M059J (cell line): ENCODE measurements at regions not wholly inside any gene's neighbourhood (a gene's known extent, or its start where the extent isn't known, plus 50 kb on each side); places are given as distances from the start of the nearest gene placed in this dataset.
"Not testable (repeated sequence)": the region's sequence is repeated elsewhere in the genome, so short reads cannot be mapped to it uniquely, and the experiment has no call there.

Source experiments
- DNase-seq: peaks from one replicate; pipeline ENCODE4 v3.0.0-alpha.2; 2012; ENCODE audit warnings: low read depth

DNA sequence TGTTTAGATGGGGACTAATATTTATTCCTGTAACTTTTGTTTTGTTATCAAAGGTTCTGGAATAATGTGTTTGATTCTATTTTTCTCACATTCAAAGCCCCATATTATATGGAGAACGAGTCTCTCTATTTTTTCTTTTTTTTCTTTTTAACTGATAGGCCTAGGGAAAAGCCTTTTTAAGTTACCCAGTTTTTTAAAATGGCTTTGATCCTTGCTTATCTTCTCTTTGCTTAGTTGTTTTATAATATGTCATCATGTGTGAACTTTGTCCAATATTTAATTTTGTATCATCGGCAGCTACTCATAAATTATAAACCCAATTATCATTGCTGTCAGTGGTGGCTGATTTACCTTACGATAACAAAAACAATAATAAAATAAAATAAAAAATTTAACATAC is 610.3 kb upstream of the BCHE start:
- DNase-seq, result no peak

DNA sequence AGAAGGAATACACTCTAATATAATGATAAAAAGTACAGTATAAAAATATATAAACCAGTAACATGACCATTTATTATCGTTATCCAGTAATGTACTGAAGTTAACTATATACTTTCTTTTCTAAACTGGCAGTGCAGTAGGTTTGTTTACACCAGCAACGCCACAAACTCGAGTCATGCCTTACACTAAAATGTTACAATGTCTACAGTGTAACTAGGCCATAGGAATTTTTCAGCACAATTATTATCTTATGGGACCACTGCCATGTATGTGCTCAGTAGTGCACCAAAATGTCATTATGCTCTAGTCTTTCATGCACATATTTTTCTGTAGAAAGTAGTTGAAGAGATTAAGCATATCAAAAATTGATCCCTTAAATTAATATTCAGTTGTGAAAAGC is 609.8 kb upstream of the BCHE start:
- peak; percentile 28 for DNase-seq

DNA sequence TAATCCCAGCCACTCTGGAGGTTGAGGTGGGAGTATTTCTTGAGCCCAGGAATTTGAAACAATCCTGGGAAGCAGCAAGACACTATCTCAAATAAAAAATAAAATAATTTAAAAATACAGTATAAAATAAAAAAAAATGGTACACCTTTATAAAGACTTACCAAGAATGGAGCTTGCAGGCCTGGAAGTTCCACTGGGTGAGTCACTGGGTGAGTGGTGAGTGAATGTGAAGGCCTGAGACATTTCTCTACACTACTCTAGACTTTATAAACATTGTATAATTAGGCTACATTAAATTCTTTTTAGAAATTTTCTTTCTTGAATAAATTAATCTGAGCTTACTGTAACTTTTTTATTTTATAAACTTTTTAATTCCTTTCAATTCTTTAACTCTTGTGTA is 609.1 kb upstream of the BCHE start:
- DNase-seq, result peak; percentile 71

DNA sequence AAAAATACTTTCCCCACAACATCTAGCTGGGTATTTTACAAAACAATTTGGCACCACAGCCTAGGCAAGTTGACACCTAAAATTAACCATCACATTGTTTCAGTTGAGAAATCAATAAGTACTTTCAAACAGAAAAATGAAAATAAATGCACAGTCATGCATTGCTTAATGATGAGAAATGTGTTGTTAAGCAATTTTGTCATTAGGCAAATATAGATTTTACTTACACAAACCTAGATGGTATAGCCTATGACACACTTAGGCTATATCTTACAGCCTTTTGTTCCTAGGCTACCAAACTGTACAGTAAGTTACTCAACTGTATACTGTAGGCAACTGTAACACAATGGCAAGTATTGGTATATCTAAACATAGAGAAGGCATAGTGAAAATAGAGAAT is 608.6 kb upstream of the BCHE start:
- DNase-seq, result no peak

DNA sequence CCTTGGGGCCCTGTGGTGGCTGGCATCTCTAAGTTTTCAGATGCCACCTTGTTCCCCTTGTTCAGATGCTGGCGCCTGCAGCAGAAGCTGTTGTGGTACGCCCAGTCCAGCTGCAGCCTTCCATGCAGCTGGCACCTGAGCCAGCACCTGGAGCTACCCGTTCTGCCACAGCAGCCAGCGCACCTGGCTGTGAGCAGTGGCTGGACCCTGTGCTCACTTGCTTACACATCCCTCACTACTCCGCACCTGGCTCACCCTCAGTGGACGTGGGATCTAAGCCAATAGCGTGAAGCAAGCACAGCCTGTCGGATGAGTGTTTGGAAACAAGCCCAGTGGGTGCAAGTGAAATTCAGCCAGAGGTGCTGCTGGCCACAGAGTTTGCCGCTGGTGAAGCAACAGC is 607.5 kb upstream of the BCHE start:
- DNase-seq, result peak; percentile 30

DNA sequence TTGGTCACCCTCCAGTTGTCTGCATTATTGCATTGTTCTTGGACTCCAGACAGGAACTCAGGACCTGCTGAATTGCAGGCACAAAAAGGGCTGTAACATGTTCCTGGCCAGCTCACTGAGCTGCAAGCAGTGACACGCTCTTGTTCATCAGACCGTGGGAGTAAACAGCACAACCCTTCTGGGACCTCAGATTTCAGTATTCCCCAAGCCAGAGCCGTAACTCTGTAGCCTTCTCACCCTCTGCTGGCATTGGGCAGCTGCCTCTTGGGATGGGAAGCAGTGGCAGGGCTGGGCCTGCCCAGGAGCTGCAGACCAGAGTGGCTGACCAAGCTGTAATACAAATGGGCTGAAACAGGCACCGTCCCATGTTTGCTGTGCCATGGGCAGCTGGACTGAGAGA is 607.1 kb upstream of the BCHE start:
- DNase-seq, result peak; percentile 23

DNA sequence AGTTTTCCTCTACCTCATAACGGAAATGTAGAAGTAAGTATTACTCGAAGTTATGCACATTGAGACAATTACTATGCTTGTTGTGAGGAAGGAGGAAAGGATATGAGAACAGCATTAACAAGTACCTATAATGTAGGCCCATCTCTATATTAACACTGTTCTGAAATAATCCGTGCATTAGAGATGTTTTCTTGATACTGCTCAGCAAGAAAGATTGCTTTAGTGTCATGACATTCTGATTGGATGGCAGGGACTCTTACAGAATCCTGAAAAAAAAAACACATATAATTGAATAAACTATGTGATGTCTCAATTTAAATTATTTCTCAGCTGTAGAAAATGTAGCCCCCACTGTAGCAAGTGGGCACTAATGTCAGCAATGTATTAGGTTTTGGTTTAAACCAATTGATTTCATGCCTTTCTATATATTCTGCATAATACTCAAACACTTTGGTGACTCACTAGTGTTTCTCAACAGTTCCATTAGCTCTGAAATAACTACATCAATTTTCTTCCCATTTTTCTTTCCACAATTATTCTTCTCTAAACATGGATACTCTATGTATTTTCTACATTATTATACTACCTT is 598.3 kb upstream of the BCHE start:
- DNase-seq, result no peak

DNA sequence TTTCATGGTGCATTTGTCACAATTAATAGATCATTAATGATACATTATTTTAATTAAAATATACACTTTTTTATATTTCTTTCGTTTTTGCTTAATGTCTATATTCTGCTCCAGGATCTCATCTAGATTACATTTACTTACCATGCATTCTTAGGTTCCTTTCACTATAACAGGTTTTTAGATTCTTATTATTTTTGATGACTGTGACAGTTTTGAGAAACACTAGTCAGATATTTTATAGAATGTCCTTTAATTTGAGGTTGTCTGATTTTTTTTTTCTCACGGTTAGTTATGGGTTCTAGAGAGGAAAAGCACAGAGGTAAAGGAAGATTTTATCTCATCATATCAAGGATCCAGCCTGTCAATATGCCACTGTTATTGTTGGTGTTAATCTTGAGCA is 595.8 kb upstream of the BCHE start:
- DNase-seq, result no peak

DNA sequence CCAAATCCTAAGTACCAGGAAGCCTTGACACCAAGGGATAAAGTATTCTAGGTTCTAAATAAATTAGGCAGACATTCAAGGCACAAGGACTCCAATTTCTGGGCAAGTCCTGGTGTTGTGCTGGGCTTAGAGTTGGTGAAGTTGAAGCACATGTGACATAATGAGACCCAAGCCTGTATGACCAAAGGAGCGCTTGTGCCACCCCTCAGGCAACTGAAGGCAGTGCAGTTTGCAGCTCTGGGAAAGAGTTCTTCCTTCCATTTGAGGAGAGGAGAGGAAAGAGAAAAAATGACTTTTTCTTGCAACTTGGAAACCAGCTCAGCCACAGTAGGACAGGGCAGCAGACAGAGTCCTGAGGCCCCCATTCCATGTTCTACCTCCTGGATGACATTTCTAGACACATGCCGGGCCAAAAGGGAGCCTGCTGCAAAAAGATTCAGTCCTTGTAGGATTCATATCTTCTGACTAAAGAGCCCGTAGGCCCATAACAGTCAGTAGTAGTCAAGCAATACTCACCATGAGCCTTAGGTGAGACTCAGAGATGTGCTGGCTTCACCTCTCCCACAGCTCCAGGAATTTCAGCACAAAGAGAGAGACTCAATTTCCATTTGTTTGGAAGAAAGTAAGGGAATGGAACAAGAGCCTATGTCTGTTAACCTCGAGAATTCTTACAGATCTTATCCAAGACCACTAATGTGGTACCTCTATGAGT is 588.8 kb upstream of the BCHE start:
- no peak for DNase-seq

DNA sequence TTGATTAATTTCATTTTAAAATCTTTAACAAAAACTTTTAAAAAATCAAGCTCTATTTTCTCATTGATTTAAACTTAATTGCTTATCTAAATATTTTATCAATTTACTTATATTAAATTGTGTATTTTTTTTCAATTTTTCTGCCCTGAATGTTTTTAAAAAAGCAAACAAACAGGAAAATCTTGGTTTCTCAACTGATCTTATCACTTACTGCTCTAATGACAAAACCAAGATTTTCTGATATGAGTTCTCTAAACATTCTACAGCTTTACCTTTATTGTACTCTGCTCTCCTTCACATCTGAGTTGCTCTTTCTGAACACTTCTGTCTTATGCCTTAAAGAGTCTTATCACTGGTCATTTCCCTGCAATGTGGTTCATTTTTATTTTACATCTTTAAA is 587.8 kb upstream of the BCHE start:
- DNase-seq, result no peak

DNA sequence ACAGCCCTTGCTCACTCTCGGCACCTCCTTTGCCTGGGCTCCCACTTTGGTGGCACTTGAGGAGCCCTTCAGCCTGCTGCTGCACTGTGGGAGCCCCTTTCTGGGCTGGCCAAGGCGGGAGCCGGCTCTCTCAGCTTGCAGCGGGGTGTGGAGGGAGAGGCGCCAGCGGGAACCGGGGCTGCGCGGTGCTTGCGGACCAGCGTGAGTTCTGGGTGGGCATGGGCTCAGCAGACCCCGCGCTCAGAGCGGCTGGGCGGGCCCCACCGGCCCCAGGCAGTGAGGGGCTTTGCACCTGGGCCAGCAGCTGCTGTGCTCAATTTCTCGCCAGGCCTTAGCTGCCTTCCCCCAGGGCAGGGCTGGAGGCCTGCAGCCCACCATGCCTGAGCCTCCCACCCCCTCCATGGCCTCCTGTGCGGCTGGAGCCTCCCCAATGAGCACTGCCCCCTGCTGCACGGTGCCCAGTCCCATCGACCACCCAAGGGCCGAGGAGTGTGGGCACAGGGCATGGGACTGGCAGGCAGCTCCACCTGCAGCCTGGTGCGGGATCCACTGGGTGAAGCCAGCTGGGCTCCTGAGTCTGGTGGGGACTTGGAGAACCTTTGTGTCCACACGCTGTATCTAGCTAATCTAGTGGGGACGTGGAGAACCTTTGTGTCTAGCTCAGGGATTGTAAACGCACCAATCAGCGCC is 586.7 kb upstream of the BCHE start:
- DNase-seq, result not testable (repeated sequence)

DNA sequence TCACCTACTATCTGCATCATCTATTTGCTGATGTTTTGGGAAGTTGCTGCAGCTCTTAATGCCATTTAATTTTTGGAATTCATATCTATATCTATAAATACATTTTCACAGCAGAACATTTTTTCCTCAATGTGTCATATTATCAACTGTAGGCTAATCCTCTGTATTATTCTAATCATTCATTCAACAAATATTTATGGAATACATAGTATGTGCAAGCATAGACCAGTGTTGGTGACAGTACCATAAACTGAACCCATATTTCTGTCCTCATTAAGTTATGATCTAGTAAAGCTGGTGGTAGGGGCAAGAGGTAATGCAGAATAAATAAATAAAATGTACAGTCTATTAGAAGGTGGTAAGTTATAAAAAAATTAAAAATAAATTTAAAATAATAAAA is 585.3 kb upstream of the BCHE start:
- DNase-seq, result no peak

DNA sequence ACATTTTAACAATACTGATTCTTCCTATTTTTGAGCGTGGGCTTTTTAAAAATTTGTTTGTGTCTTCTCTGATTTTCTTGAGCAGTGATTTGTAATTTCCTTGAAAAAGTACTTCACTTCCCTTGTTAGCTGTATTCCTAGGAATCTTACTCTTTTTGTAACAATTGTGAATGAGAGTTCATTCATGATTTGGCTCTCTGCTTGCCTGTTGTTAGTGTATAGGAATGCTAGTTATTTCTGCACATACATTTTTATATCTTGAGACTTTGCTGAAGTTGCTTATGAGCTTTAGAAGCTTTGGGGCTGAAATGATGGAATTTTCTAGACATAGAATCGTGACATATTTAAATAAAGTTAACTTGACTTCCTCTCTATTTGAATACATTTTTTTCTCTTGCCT is 582.8 kb upstream of the BCHE start:
- no peak for DNase-seq

DNA sequence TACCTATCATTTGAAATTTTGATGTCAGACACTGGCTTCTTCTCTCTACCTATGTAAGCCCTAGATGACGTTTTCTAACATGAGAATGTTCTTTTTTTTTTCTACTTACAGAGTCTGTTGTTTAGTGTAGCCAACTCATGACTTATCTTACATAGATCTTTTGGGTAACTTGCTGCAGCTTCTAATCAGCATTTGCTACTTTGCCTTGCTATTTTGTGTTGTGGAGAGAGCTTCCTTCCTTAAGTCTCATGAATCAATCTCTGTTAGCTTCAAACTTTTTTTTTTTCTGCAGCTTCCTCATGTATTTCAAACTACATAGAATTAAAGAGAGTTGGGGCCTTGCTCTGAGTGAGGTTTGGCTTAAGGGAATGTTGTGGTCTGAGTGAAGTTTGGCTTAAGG is 568.7 kb upstream of the BCHE start:
- DNase-seq, result peak; percentile 3

DNA sequence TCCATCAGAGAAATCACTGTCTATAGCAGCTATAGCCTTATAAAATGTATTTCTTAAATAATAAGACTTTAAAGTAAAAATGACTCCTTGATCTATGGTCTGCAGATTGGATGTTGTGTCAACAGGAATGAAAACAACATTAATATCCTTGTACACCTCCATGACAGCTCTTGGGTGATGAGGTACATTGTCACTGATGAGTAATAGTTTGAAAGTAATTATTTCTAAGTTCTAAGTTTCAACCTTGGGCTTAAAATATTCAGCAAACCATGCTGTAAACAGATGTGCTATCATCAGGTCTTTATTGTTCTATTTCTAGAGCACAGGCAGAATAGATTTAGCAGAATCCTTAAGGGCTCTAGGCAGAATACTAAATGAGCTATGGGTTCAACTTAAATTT is 568.2 kb upstream of the BCHE start:
- peak; percentile 5 for DNase-seq

DNA sequence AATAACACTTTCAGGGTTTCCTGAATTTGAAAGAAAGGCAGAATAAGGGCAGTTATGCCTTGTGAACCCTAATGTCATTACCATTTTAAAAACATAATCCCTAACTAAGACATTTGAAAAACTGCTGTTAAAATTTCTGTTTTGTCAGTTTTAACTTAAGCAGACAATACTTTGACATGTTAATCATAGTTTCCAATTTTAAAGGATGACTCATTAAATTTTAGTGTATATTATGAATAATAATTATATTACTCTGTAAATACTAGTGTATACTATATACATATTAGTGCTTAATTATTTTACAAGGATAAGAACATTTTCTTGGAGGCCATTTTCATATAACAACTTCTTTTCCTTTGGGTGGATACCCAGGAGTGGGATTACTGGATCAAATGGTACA is 553.1 kb upstream of the BCHE start:
- DNase-seq, result no peak

DNA sequence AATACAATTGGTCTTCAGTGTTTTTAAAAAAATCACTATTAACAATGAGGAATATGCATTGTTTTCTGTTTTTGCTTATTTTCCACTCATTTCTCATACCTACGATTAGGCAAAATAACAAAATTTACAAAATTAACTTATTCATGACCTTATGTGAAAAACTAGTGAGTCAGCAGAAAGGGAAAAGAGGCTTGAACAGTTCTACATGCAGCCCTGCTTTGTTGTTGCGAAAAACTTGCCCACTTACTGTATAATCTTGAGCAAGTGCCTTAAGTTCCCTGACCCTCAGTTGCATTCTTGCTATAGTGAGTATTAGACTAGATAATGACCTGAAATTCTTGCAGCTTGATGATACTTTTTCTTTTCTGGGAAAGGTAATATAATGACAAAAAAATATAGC is 551.1 kb upstream of the BCHE start:
- no peak for DNase-seq

DNA sequence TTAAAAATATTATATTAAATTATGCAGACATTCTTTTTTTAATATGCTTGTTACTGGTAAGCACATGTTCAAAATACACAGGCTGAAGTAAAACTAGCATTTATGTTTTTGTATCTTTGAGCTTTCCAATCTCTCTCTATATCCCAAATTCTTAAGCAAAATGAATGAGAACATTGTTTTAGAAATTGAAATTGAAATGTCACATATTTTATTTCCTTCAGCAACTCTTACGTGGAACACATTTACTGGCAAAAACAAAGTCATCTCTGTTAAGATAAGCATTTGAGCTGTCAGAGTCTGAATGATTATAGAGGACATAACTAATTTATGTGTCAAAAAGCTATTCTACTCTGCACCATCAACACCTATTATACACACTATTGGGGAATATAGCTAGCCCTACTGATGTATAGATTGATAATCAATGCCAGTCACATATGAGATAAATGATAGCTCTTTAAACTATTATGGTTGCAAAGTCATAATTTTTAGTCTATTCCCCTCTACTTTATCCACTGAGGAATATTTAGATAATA is 535.4 kb upstream of the BCHE start:
- no peak for DNase-seq

DNA sequence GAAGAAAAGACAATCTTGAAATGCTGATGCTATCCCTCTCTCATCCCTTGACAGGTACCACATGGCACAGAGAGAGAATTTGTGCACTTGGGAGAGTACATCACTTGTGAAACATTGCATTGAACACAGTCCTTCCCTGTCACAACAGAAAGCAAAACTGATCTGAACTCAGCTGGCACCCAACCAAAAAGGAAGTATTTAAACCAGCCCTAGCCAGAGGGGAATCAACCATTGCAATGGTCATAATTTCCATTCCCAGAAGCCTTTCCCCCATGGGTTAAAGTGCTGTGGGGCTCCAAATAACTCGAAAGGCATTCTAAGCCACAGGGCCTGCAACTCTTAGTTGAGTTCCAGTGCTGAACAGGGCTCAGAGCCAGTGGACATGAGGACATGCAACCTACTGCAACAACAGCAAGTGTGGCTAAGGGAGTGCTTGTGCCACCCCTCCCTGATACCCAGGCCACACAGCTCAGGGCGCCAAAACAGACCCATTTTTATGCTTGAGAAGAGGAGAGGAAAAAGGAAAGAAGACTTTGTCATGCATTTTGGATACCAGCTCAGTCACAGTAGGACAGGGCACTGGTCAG is 530.8 kb upstream of the BCHE start:
- peak; percentile 68 for DNase-seq

DNA sequence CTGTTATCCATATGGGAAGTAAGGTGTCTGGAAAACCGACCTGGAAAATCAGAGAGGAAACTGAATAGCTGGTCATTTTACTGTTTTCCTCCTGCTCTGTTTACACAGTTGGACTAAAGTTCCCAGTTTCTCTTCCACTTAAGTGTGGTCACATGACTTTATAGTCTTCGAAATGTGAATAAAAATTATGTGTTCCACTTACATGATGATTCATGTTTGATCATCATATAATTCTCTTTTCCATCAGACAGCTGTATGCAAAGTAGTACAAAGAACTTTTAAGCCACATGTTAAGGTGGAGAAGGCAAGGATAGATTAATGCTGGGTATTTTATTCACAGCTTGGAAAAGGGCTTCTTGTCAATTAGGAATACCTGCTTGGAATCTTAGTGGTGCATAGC is 525.5 kb upstream of the BCHE start:
- DNase-seq, result no peak

DNA sequence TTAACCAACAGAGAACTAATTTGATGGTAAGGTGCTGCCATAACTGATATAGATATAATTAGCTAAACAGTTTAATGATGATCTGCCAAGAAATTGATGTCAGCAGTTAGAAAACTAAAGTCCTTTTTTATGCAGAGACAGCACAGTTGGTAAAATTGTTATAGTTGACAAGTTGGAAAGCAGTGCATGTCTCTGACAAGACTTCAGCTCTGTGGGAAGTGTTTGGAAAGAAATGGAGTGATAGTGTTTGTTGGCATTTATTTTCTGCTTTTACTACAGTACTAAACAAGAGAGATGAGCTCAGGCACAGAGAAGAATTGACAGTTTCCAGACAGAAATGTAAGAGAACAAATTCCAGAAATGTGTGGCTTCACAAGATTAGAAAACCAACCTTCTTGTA is 523.5 kb upstream of the BCHE start:
- no peak for DNase-seq

DNA sequence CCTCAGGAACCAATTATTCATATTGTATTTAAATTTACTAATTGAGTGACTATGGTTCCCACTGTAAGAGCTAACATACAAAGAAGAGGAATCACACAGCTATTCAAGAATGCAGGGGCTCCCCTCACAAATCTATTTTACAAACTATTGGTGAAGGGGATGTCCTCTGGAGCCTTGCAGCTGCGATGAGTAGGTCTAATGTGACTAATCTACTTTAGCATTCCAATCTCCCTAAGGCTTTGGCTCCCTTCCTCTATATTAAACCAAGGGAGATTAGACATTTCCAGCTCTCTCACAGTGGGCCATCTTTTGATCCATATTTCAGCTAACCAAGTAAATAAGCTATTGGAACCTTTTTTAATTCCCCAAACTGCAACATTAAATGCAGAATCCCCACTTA is 514.2 kb upstream of the BCHE start:
- DNase-seq, result peak; percentile 31
